Chondrocyte (in vitro differentiated cells): ENCODE measurements at regions not wholly inside any gene's neighbourhood (a gene's known extent, or its start where the extent isn't known, plus 50 kb on each side); places are given as distances from the start of the nearest gene placed in this dataset.

Source experiments
- DNase-seq: peaks from one replicate; pipeline ENCODE4 v3.0.0; 2021; ENCODE audit warnings: mixed read lengths, low spot score
- H3K27ac Mint-ChIP-seq: one replicate; pipeline ENCODE4 v1.8.0; 2021; ENCODE audit warnings: mild to moderate bottlenecking, moderate library complexity, mixed read lengths; ENCODE audit not compliant: unreplicated experiment
- H3K27me3 Mint-ChIP-seq: 2 replicates; pipeline ENCODE4 v1.8.0; 2021; ENCODE audit warnings: low read depth, mixed read lengths
- H3K36me3 Mint-ChIP-seq: 2 replicates; pipeline ENCODE4 v1.8.0; 2021; ENCODE audit warnings: low read depth, mixed read lengths
- H3K4me1 Mint-ChIP-seq: 2 replicates; pipeline ENCODE4 v1.8.0; 2021; ENCODE audit warnings: low read depth, mild to moderate bottlenecking, mixed read lengths
- H3K4me3 Mint-ChIP-seq: one replicate; pipeline ENCODE4 v1.8.0; 2021; ENCODE audit warnings: mild to moderate bottlenecking, moderate library complexity, mixed read lengths; ENCODE audit not compliant: unreplicated experiment
- H3K9me3 Mint-ChIP-seq: 2 replicates; pipeline ENCODE4 v1.8.0; 2021; ENCODE audit warnings: low read depth, mixed read lengths
- TF ChIP-seq, protein P1 (sequence below): fragments of 200-600 bp; sonication (generic); IDR thresholded peaks from 2 replicates; pipeline ENCODE4 v1.5.0; 2021; ENCODE audit warnings: antibody characterized with exemption, mild to moderate bottlenecking, moderate library complexity

DNA sequence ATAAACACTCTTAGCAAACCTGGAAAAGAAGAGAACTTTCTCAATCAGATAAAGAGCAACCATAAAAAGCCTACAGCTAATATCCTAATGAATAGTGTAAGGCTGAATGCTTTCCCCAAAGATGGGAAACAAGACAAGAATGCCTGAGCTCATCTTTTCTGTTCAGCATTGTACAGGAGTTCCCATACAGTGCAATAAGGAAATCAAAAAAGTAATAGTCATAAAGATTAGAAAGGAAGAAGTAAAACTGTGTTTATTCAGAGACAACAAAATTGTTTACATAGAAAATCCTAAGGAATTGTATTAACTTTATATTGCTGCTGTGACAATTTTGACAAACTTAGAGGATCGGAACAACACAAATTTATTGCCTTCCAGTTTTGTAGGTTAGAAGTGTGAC is 330.7 kb upstream of the SLC24A2 start:
- TF ChIP-seq, protein P1, sequence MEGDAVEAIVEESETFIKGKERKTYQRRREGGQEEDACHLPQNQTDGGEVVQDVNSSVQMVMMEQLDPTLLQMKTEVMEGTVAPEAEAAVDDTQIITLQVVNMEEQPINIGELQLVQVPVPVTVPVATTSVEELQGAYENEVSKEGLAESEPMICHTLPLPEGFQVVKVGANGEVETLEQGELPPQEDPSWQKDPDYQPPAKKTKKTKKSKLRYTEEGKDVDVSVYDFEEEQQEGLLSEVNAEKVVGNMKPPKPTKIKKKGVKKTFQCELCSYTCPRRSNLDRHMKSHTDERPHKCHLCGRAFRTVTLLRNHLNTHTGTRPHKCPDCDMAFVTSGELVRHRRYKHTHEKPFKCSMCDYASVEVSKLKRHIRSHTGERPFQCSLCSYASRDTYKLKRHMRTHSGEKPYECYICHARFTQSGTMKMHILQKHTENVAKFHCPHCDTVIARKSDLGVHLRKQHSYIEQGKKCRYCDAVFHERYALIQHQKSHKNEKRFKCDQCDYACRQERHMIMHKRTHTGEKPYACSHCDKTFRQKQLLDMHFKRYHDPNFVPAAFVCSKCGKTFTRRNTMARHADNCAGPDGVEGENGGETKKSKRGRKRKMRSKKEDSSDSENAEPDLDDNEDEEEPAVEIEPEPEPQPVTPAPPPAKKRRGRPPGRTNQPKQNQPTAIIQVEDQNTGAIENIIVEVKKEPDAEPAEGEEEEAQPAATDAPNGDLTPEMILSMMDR, result no peak
- Mint-ChIP-seq H3K9me3 (peaks cover 12% of the 10 kb centered on the region), H3K27ac (no peak overlapping the region), H3K4me1 (no peaks in the 10 kb centered on the region), H3K36me3 (no peaks in the 10 kb centered on the region), H3K4me3 (no peak overlapping the region), H3K27me3 (peaks cover 3% of the 10 kb centered on the region)
- DNase-seq, result no peak

DNA sequence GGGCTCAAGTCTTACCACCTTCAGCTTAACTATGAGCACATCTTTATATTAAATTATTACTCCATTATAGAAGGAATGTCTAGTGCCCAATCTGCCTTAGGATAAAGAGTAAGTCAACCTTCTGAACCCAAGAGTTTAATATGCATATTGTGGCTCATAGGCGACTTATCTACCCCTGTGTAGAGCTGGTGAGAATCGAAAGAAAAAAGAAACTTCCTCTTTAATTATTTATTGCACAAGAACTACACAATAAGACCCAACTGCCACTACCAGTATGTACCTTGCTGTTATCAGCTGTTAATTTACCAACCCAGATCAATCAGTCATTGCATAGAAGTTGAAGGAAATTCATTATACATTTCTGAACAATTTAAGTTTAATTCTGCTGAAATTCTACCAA is 329.1 kb upstream of the SLC24A2 start:
- DNase-seq, result no peak
- H3K9me3 Mint-ChIP-seq, result peaks cover 13% of the 10 kb centered on the region
- H3K36me3 Mint-ChIP-seq, result no peaks in the 10 kb centered on the region
- TF ChIP-seq, protein P1, result no peak
- H3K27ac Mint-ChIP-seq, result no peak overlapping the region
- no peaks in the 10 kb centered on the region for H3K4me1 Mint-ChIP-seq
- H3K4me3 Mint-ChIP-seq, result no peak overlapping the region
- H3K27me3 Mint-ChIP-seq, result peaks cover 3% of the 10 kb centered on the region

DNA sequence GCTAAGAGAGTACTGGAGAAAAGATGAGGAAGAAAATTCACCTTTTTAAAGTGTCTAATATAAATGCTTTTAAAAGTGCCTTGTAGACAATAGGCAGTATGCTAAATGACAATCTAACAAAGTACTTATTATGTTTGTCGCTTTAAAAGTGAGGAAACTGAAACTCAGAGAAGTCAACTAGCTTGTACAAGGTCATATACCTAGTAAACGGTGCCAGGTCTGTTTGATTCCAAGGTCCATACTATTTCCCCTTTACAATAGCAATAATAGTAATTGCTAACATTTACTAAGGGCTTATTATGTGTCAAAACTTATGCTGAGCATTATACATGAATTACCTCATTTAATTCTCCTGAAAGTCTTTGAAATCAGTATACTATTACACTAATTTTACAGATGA is 328.6 kb upstream of the SLC24A2 start:
- Mint-ChIP-seq H3K4me1 (no peaks in the 10 kb centered on the region), H3K36me3 (no peaks in the 10 kb centered on the region), H3K27me3 (no peaks in the 10 kb centered on the region), H3K27ac (no peak overlapping the region), H3K4me3 (no peak overlapping the region), H3K9me3 (peaks cover 13% of the 10 kb centered on the region)
- TF ChIP-seq, protein P1, result no peak
- DNase-seq, result no peak

DNA sequence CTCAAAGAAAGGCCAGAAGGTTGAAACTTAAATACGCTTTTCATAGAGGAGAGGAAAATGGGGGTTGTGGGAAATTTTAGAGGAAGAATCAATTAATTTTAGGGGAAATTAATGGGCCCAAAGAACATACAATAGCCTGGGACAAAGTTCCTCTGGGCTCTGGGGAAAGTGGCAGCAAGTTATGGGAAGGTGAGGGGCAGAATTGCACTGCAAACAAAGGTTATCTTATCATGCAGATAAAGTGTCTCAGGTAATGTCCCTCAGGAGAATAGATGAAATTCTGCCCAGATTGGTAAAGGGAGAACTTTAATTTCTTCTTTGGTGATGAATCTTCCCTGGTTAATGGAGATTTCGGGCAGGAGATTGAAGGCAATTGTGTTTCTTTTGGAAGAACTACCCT is 326.1 kb upstream of the SLC24A2 start:
- TF ChIP-seq, protein P1, result no peak
- H3K4me1 Mint-ChIP-seq, result no peaks in the 10 kb centered on the region
- H3K4me3 Mint-ChIP-seq, result no peak overlapping the region
- DNase-seq, result no peak
- H3K36me3 Mint-ChIP-seq, result no peaks in the 10 kb centered on the region
- peaks cover 13% of the 10 kb centered on the region for H3K9me3 Mint-ChIP-seq
- H3K27ac Mint-ChIP-seq, result no peak overlapping the region
- no peaks in the 10 kb centered on the region for H3K27me3 Mint-ChIP-seq

DNA sequence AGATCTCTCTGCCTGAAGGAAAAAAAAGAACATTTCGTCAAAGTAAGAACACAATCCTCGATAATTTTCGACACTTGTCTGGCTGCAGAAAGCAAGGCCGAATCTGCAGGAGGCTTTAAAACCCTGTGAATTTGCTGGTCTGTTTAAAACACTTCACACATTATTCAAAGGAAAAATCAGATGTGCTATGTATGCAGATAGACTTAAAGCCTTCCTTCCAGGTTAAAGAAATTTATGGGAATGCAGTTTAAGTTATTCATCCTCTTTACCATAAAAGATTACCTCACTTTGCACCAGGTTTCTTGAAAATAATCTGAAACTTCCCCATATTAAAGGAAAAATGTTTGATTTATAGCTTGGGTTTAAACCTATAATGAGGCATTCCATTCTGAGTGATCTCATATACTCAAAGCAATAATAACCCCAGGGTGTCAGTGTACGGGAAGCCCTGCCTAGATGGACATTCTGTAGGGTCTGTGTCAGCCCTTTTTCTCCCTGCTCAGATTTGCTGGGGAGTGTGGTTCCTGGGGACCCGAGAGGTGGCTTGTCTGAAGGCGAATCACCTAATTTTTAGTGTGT is 323.5 kb upstream of the SLC24A2 start:
- Mint-ChIP-seq H3K4me3 (no peak overlapping the region), H3K36me3 (peaks cover 1% of the 10 kb centered on the region), H3K27me3 (no peaks in the 10 kb centered on the region), H3K27ac (no peak overlapping the region), H3K9me3 (peaks cover 13% of the 10 kb centered on the region), H3K4me1 (no peaks in the 10 kb centered on the region)
- TF ChIP-seq, protein P1, result no peak
- DNase-seq, result no peak
